HG02970 (cell line): ENCODE measurements at regions not wholly inside any gene's neighbourhood (a gene's known extent, or its start where the extent isn't known, plus 50 kb on each side); places are given as distances from the start of the nearest gene placed in this dataset.
A peak's percentile ranks its signal among the peaks of the same experiment; 100 is the strongest.

ENCODE experiments used
- ATAC-seq: cut with Tn5 transposase; IDR thresholded peaks from one replicate; pipeline ENCODE4 v1.9.1; 2021; ENCODE audit warnings: mild to moderate bottlenecking, moderate library complexity, moderate number of reproducible peaks; ENCODE audit not compliant: unreplicated experiment, low FRiP score

DNA sequence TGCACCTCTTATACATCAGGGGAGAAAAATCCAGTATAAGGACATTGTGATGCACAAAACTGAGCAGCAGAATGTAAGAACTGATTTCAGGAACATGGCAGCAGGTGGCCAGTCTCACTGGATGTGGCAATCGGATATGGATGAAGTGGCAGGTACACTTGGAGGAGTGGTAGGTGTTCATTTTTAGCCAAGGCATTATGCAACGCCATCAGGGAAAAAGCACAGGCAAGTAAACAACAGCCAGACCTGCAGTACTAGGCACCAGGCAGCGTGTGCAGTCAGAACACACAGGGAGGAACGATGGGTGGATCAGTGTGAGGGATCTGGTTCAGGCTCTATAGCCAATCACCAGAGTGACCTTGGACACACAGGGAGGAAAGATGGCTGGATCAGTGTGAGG, 77.4 kb upstream of the GCFC2 start:
- no peak for ATAC-seq

DNA sequence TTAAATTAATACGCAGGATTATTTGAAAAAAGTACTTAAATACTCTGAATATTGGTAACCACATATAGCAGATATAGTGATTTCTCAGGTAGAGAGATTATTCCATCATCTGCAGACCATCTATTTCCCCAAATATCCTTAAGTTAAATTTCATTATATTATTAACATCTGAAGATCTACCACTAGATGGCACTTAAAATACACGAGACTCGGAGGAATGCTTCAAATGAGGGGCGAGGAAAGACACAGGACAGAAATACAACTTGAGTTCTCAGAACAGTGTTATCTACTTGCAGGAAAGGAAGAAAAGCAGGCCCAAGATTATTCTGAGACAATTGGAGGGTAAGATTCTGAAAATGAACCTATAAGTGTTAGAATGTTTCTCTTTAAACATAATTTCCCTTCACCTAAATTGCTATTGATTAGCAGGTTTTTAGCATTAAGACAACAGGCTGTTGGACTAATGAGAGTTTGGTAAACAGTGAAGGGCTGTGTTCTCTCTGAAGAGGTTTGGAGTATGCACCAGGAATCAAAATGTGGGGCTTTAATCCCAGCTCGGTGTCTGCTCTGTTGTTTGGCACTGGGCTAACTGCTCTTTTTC, 76.9 kb upstream of the GCFC2 start:
- peak; percentile 42 for ATAC-seq

DNA sequence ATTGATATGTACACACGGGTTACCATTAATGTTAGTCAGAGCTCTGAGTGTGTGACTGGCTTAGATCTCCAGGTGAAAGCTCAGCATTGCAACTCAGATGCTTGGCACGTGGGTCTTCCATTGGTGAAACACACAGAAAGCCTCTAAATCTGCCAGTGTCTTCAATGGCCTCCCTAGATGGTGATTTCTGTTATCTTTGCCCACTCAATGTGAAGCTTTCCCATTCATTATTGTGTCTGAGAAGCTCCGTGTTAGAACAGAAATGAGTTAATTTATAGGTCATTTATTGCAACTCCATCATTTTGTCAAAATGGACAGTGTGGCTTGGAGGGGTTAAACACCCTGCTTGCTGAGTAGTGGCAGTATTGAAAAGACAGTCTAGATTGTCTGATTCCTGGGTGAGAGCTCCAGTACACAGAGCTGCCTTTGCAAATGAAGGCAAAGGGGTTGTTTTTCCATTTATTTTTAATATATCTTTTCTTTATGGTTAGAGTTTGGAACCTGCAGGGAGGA, 64.7 kb upstream of the GCFC2 start:
- no peak for ATAC-seq

GRCh38 chr2:75772908-75773630, 62.4 kb upstream of the GCFC2 start:
- ATAC-seq, result no peak

DNA sequence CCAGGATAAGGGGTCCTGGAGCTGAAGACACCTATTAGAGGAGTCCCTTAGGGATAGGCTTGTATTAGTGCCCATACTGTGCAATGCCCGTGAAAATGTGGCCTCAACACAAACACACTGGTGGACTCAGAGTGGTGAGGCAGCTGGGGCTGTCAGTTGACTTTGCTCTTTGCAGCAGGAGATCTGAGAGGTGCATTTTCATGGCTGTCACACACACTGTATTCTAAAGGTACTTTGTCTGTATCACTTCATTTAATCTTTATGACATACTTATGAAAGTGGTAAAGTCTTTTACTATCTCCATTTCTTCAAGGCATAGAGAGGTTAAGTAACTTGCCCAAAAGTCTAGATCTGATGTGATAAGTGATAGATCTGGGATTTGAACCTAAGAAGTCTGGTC, 55.1 kb upstream of the GCFC2 start:
- ATAC-seq, result no peak

GRCh38 chr2:75764611-75765010, 53.9 kb upstream of the GCFC2 start:
- ATAC-seq, result no peak
